ENCODE measurements at regions not wholly inside any gene's neighbourhood (a gene's known extent, or its start where the extent isn't known, plus 50 kb on each side); places are given as distances from the start of the nearest gene placed in this dataset.

- Histone ChIP-seq H3K4me3 (no peak overlapping the region), H3K9me3 (no peaks in the 10 kb centered on the region), H3K36me3 (ENCODE audit: low read depth) (no peaks in the 10 kb centered on the region), H3K4me1 (ENCODE audit: low read depth) (no peaks in the 10 kb centered on the region)
- ATAC-seq (no peak), DNase-seq (no peak)
- intact Hi-C loops (cut with DNase I, micrococcal nuclease) = no loop called here
- no peak for TF ChIP-seq CTCF (IDR thresholded peaks at IDR 0.05)
Observed at GRCh38 chr4:17112292-17112659, 213.8 kb upstream of the LDB2 start.

DNA sequence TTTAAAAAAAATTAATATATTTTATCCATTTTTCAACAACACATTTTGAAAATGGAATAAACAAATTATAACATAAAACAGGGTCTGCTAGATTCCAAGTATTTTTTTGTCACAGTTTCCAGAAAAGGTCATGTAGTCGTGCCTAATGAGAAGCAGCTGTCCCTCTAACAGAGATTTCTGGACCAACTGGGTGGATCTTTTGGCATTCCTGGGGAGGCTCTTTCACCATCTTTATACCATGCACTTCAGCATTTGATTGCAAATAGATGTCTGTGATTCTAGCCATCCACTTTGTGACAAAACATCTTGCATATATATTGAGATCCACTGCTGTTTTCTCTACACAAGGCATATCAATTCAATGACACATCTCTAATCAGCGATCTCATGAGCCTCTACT, 210.7 kb upstream of the LDB2 start:
- Histone ChIP-seq H3K4me1 (ENCODE audit: low read depth) (no peaks in the 10 kb centered on the region), H3K36me3 (ENCODE audit: low read depth) (no peaks in the 10 kb centered on the region), H3K9me3 (no peaks in the 10 kb centered on the region), H3K4me3 (no peak overlapping the region)
- TF ChIP-seq CTCF (IDR thresholded peaks at IDR 0.05) = no peak
- DNase-seq (no peak), ATAC-seq (no peak)
- intact Hi-C loops (cut with DNase I, micrococcal nuclease) = no loop called here

GRCh38 chr4:17103231-17103630, 204.8 kb upstream of the LDB2 start:
- no peak for ATAC-seq
- intact Hi-C loops (cut with DNase I, micrococcal nuclease) = no loop called here
- Histone ChIP-seq H3K4me3 (no peak overlapping the region), H3K36me3 (ENCODE audit: low read depth) (no peaks in the 10 kb centered on the region), H3K4me1 (ENCODE audit: low read depth) (no peaks in the 10 kb centered on the region), H3K9me3 (no peaks in the 10 kb centered on the region)
- no peak for DNase-seq
- TF ChIP-seq CTCF (IDR thresholded peaks at IDR 0.05) = no peak

DNA sequence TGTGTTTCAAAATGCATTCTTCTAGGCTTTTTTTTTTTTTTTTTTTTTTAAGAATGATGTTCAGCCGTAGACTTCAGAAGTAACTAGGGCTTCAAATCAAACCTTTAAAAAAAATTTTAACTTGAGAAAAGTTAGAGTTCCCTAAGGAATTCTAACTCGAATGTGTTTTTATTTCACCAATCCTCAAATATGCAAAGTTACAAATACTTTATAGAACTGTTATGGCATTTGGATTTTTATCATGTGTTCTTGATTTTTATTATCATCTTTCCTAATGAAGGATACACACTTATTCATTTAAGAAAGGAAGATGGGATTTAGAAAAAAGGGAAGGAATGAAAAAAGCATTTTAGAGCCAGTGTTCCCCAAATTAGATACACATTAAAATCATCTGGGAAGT, 200.6 kb upstream of the LDB2 start:
- H3K4me3 ChIP-seq = no peak overlapping the region
- H3K4me1 ChIP-seq (ENCODE audit: low read depth) = no peaks in the 10 kb centered on the region
- no peak for TF ChIP-seq CTCF (IDR thresholded peaks at IDR 0.05)
- no peaks in the 10 kb centered on the region for H3K36me3 ChIP-seq (ENCODE audit: low read depth)
- H3K9me3 ChIP-seq = no peaks in the 10 kb centered on the region
- DNase-seq (no peak), ATAC-seq (no peak)
- intact Hi-C loops (cut with DNase I, micrococcal nuclease) = no loop called here

DNA sequence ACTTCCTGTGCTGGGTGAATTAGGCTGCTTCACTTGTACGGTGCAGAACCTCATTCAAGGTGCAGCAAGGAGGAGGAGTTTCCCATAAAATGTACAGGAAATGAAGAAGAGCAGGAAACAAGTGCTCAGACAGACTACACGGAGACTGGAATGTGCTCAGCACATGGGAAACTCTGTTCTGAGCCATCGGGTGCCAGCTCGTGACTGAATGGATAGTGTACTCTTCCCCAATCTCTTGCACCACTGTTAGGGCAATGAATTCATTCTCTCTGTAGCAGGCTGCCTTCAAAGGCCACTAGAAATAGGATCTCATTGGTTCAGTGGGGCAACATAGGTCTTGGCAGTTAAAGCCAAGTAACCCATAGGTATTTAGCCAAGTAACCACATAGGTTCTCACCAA, 200.0 kb upstream of the LDB2 start:
- DNase-seq (no peak), ATAC-seq (no peak)
- H3K36me3 ChIP-seq (ENCODE audit: low read depth) = no peaks in the 10 kb centered on the region
- no peaks in the 10 kb centered on the region for H3K9me3 ChIP-seq
- TF ChIP-seq CTCF (IDR thresholded peaks at IDR 0.05) = no peak
- no peaks in the 10 kb centered on the region for H3K4me1 ChIP-seq (ENCODE audit: low read depth)
- intact Hi-C loops (cut with DNase I, micrococcal nuclease) = no loop called here
- H3K4me3 ChIP-seq = no peak overlapping the region

GRCh38 chr4:17097362-17097761, 198.9 kb upstream of the LDB2 start:
- DNase-seq (no peak), ATAC-seq (no peak)
- Histone ChIP-seq H3K4me3 (no peak overlapping the region), H3K36me3 (ENCODE audit: low read depth) (no peaks in the 10 kb centered on the region), H3K9me3 (no peaks in the 10 kb centered on the region), H3K4me1 (ENCODE audit: low read depth) (no peaks in the 10 kb centered on the region)
- no peak for TF ChIP-seq CTCF (IDR thresholded peaks at IDR 0.05)
- intact Hi-C loops (cut with DNase I, micrococcal nuclease) = no loop called here

Measured in mucosa of descending colon (tissue), 3 donors.